ENCODE measurements at regions not wholly inside any gene's neighbourhood (a gene's known extent, or its start where the extent isn't known, plus 50 kb on each side); places are given as distances from the start of the nearest gene placed in this dataset.

- TF ChIP-seq, protein P1, sequence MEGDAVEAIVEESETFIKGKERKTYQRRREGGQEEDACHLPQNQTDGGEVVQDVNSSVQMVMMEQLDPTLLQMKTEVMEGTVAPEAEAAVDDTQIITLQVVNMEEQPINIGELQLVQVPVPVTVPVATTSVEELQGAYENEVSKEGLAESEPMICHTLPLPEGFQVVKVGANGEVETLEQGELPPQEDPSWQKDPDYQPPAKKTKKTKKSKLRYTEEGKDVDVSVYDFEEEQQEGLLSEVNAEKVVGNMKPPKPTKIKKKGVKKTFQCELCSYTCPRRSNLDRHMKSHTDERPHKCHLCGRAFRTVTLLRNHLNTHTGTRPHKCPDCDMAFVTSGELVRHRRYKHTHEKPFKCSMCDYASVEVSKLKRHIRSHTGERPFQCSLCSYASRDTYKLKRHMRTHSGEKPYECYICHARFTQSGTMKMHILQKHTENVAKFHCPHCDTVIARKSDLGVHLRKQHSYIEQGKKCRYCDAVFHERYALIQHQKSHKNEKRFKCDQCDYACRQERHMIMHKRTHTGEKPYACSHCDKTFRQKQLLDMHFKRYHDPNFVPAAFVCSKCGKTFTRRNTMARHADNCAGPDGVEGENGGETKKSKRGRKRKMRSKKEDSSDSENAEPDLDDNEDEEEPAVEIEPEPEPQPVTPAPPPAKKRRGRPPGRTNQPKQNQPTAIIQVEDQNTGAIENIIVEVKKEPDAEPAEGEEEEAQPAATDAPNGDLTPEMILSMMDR (IDR thresholded peaks at IDR 0.05; ENCODE audit: insufficient read depth, low read depth, low read length): no peak
- no peak for DNase-seq (ENCODE audit: low read depth)
- H3K4me3 ChIP-seq (ENCODE audit: low read depth, low read length): no peak overlapping the region
These were observed 230.3 kb downstream of the AACS start for GRCh38 chr12:125295550-125295949.

GRCh38 chr12:125296701-125297100, 231.5 kb downstream of the AACS start:
- H3K4me3 ChIP-seq (ENCODE audit: low read depth, low read length): no peak overlapping the region
- TF ChIP-seq, protein P1 (IDR thresholded peaks at IDR 0.05; ENCODE audit: insufficient read depth, low read depth, low read length): no peak
- DNase-seq (ENCODE audit: low read depth): no peak

DNA sequence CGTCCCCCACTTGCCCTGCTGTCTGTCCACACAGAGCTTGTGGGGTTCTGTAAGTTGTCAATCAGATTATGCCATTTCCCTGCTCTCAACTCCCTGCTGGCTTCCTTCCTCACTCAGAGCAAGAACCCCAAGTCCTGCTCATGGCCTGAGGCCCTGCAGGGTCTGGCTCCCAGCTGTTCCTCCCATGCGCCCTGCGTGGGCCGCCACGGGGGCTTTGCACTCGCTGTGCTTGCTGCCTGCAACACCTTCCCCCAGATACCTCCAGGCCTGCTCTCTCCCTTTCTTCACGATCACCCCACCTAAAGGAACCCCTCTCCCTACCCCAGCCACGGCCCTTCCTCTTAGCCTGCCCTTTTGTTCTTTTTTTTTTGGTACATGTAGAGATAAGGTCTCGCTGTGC, 234.6 kb downstream of the AACS start:
- DNase-seq (ENCODE audit: low read depth): no peak
- TF ChIP-seq, protein P1 (IDR thresholded peaks at IDR 0.05; ENCODE audit: insufficient read depth, low read depth, low read length): no peak
- H3K4me3 ChIP-seq (ENCODE audit: low read depth, low read length): no peak overlapping the region

GRCh38 chr12:125300249-125300648, 235.0 kb downstream of the AACS start:
- H3K4me3 ChIP-seq (ENCODE audit: low read depth, low read length): no peak overlapping the region
- no peak for DNase-seq (ENCODE audit: low read depth)
- TF ChIP-seq, protein P1 (IDR thresholded peaks at IDR 0.05; ENCODE audit: insufficient read depth, low read depth, low read length): no peak

GRCh38 chr12:125303337-125303736, 238.1 kb downstream of the AACS start:
- TF ChIP-seq, protein P1 (IDR thresholded peaks at IDR 0.05; ENCODE audit: insufficient read depth, low read depth, low read length): no peak
- DNase-seq (ENCODE audit: low read depth): no peak
- H3K4me3 ChIP-seq (ENCODE audit: low read depth, low read length): no peak overlapping the region

DNA sequence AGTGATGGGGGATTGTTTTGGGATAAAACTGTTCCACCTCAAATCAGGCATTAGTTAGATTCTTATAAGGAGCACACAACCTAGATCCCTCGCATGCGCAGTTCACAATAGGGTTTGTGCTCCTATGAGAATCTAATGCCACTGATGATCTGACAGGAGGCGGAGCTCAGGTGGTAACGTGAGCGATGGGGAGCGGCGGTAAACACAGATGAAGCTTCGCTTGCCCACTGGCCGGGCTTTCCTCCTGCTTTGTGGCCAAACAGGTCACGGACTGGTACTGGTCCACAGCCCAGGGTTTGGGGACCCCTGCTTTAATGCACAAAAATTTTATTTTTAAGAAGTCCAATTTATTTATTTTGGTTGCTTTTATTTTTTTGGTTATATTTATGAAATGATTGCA, 238.8 kb downstream of the AACS start:
- H3K4me3 ChIP-seq (ENCODE audit: low read depth, low read length): no peak overlapping the region
- DNase-seq (ENCODE audit: low read depth): no peak
- TF ChIP-seq, protein P1 (IDR thresholded peaks at IDR 0.05; ENCODE audit: insufficient read depth, low read depth, low read length): no peak

GRCh38 chr12:125305231-125305630, 240.0 kb downstream of the AACS start:
- no peak overlapping the region for H3K4me3 ChIP-seq (ENCODE audit: low read depth, low read length)
- no peak for DNase-seq (ENCODE audit: low read depth)
- TF ChIP-seq, protein P1 (IDR thresholded peaks at IDR 0.05; ENCODE audit: insufficient read depth, low read depth, low read length): no peak
